ENCODE measurements at regions not wholly inside any gene's neighbourhood (a gene's known extent, or its start where the extent isn't known, plus 50 kb on each side); places are given as distances from the start of the nearest gene placed in this dataset.

DNA sequence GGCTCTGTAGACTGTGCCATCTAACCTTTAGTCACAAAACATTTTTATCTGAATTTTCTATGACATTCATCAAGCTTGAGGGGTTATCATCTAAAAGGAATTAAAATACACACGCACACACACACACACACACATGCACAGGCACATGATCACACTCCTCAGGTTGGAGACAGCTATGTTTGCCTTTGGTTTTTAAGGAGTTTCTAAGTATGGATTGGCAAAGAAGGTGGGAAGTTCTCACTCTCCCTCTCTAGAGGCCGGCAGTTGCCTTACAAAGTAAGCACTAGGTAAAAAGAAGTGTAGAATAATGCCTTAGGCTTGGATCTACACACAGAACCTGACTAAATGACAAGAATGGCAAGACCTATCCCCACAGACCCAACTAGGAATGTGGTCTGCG lies 437.1 kb downstream of the ZEB2 start:
- DNase-seq (ENCODE audit: low spot score) = no peak
- TF ChIP-seq, protein P1, sequence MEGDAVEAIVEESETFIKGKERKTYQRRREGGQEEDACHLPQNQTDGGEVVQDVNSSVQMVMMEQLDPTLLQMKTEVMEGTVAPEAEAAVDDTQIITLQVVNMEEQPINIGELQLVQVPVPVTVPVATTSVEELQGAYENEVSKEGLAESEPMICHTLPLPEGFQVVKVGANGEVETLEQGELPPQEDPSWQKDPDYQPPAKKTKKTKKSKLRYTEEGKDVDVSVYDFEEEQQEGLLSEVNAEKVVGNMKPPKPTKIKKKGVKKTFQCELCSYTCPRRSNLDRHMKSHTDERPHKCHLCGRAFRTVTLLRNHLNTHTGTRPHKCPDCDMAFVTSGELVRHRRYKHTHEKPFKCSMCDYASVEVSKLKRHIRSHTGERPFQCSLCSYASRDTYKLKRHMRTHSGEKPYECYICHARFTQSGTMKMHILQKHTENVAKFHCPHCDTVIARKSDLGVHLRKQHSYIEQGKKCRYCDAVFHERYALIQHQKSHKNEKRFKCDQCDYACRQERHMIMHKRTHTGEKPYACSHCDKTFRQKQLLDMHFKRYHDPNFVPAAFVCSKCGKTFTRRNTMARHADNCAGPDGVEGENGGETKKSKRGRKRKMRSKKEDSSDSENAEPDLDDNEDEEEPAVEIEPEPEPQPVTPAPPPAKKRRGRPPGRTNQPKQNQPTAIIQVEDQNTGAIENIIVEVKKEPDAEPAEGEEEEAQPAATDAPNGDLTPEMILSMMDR (IDR thresholded peaks at IDR 0.05; ENCODE audit: extremely low read depth, missing control alignments) = no peak

DNA sequence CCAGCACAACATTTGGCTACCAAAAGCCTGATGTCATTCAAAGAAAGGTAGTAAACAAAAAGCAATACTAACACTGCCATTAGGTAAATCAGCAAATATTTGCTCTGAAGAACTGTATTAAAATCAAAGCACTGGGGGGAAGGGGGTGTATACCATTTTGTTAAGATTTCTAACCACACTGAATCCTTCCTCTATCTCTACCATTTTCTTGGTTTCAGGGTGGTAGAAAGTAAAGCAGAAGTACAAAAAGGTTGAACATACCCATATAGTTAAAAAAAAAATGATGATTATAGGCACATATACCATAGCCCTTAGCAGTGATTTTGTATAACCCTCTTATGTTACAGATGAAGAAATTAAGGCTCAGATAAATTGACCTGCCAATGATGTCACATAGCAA lies 437.6 kb downstream of the ZEB2 start:
- TF ChIP-seq, protein P1 (IDR thresholded peaks at IDR 0.05; ENCODE audit: extremely low read depth, missing control alignments) = no peak
- no peak for DNase-seq (ENCODE audit: low spot score)

DNA sequence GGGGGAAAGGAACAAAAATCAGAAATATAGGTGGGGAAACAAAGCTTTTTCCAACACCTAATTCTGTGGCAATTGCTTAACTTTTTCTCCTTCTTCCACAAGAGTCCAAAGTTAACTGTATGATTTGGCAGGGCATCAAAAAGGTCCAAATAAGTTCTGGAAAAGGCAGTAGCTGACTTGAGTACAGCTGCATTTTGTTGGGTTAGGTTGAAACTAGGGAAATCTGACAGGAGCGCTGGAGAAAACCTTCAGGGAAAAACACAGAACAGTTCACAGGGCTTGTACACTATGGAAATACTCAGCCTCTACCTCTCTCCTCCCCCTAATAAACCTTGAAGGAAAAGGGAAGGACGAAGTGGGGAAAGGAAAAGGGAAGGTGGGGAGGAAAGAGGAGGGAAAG lies 438.6 kb downstream of the ZEB2 start:
- DNase-seq (ENCODE audit: low spot score) = no peak
- TF ChIP-seq, protein P1 (IDR thresholded peaks at IDR 0.05; ENCODE audit: extremely low read depth, missing control alignments) = no peak

DNA sequence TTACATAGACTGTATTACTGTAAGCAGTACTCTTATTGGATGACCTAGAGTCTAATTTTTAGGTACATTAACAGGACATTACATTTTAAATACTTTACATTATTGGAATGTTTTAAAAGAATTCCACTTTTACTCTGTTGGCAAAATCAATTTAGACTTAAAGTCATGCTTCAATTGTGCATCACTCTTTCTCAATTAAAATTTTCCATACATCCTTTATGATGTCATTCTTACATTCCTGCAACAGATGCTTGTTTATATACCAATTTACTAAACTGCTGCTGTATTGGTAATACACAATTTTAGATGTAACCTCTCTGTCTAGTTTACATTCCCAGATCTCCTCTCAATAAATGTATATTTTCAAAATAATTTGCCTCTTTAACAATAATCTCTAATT lies 440.1 kb downstream of the ZEB2 start:
- TF ChIP-seq, protein P1 (IDR thresholded peaks at IDR 0.05; ENCODE audit: extremely low read depth, missing control alignments) = no peak
- DNase-seq (ENCODE audit: low spot score) = no peak

DNA sequence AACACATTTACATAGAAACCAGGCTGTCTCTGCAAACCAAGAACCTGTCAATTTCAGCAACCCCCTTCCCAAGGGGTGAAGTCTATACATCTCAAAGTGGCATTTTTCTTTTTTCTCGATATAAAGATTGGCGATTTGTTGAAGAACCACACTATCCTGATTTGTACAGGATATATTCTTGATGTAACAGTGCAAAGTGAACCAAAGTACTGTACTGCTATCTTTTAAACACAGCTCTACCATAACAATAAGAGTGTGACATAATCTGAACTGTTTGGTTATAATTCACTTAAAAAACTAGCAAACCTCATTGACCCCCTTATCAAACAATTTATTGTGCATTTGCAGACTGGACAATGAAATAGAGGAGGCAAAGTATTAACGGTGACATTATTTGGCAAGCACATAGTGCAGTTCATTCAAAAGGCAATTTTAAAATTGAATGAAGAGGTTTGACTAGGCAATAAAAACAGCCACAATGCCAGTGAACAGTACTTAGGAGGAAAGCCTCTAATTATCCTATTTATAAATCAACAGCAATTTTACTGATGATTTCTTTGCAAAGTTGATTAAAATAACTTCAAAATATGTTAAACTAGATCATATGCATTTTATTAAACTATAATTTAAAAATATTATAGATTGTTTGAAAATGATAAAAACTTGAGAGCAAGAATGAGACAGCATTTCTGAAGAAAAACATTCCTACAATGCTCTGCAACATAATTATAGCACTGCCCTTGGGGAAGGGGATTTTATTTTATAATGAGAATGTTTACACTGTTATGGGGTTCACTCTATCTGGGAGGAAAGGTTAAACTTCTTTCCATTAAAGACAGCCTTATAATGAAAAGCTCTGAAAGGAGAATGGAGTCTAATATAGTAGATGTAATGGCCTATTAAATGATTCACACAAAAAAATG lies 440.9 kb downstream of the ZEB2 start:
- TF ChIP-seq, protein P1 (IDR thresholded peaks at IDR 0.05; ENCODE audit: extremely low read depth, missing control alignments) = no peak
- no peak for DNase-seq (ENCODE audit: low spot score)

DNA sequence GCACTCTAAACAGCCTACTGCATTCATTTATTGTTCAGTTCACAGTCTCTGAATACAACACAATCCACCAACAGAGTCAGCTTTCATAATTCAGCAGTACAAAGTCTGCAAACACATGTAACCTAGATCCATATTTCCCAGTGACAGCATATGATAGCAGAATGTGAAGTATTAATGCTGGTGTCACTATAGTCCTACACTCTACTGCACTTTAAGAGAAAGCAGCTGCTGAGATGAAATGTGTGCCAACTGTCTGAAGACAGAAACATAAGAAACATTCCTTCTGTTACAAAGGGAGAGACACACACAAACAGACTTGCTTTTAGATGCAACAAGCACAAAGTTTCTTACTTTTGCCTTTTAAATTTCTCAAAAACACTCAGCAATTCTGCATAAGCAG lies 441.8 kb downstream of the ZEB2 start:
- no peak for DNase-seq (ENCODE audit: low spot score)
- TF ChIP-seq, protein P1 (IDR thresholded peaks at IDR 0.05; ENCODE audit: extremely low read depth, missing control alignments) = no peak

DNA sequence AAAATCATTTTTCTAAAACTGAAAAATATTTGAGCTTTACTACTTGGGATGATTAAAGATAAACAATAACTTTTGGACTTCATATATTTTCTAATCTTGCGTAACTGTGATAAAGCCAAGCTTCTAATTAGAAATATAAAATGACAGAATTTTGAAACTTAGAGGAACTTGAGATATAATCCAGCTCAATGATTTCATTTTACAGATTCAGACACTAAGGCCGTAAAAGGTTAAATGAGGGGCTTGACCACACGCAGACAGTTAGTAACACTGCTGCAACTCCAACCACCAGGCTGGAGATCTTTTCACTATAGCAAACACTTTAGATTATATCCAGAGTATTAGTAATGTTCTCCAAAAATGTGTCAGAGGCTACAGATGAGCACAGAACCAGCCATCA lies 445.5 kb downstream of the ZEB2 start:
- TF ChIP-seq, protein P1 (IDR thresholded peaks at IDR 0.05; ENCODE audit: extremely low read depth, missing control alignments) = no peak
- no peak for DNase-seq (ENCODE audit: low spot score)

All from GM20000 (cell line).